Esophagus muscularis mucosa (tissue), 4 donors: ENCODE measurements at regions not wholly inside any gene's neighbourhood (a gene's known extent, or its start where the extent isn't known, plus 50 kb on each side); places are given as distances from the start of the nearest gene placed in this dataset.
A peak's percentile ranks its signal among the peaks of the same experiment; 100 is the strongest.

Source experiments
- DNase-seq: peaks from one replicate; pipeline ENCODE4 v3.0.0-alpha.2; 2017; ENCODE audit errors: extremely low spot score
- H3K27ac ChIP-seq, 4 donors: fragments of 200-600 bp; sonication (generic); replicated peaks in 1 of 4; 1 replicate in 3 of 4; 2 replicates in 1 of 4; pipeline ENCODE4 v1.5.1; 2016 to 2019; ENCODE audit warnings: mild to moderate bottlenecking in 1 of 4
- H3K27me3 ChIP-seq, 4 donors: fragments of 200-600 bp; sonication (generic); one replicate each; pipeline versions ENCODE4 v1.5.1 to v1.6.0; 2016 to 2019
- H3K36me3 ChIP-seq, 4 donors: fragments of 200-600 bp; sonication (generic); one replicate each; pipeline ENCODE4 v1.5.1; 2016 to 2019
- H3K4me1 ChIP-seq, 4 donors: fragments of 200-600 bp; sonication (generic); one replicate each; pipeline ENCODE4 v1.5.1; 2016 to 2019
- H3K4me3 ChIP-seq, 4 donors: fragments of 200-600 bp; sonication (generic); 1 replicate in 2 of 4; 2 replicates in 2 of 4; pipeline ENCODE4 v1.5.1; 2016 to 2019; ENCODE audit warnings: mild to moderate bottlenecking in 4 of 4, moderate library complexity in 1 of 4
- H3K9me3 ChIP-seq, 4 donors: fragments of 200-600 bp; sonication (generic); 1 replicate in 3 of 4; 2 replicates in 1 of 4; pipeline ENCODE4 v1.5.1; 2016 to 2019
- EP300 ChIP-seq: sonication (generic); formaldehyde crosslinking; IDR thresholded peaks from one replicate; pipeline ENCODE4 v1.6.1; 2017; ENCODE audit warnings: antibody characterized with exemption
- POLR2A ChIP-seq: fragments of 450-650 bp; IDR thresholded peaks from one replicate; pipeline ENCODE4 v1.6.1; 2017; ENCODE audit warnings: antibody characterized with exemption, moderate library complexity, mild to moderate bottlenecking, low read depth
- POLR2AphosphoS5 ChIP-seq, 2 donors: sonication (generic); formaldehyde crosslinking; IDR thresholded peaks; one replicate each; pipeline ENCODE4 v1.6.1; 2017; ENCODE audit warnings: antibody characterized with exemption in 2 of 2
- WGBS: methylation state at CpG from one replicate; pipeline ENCODE4 v1.1.5; 2018; 5-methylcytosine and 5-hydroxymethylcytosine counted together
- intact Hi-C: fragments of 100-400 bp; cut with DNase I; formaldehyde crosslinking; loops from one replicate; pipeline ENCODE4 v1.15.1; 2023
- TF ChIP-seq, protein P1 (sequence below), 3 experiments: fragments of 200-600 bp in 2 of 3; fragments of 450-650 bp in 1 of 3; sonication (generic) in 2 of 3; IDR thresholded peaks; one replicate each; pipeline ENCODE4 v1.5.1; 2017 to 2019; ENCODE audit warnings: antibody characterized with exemption in 3 of 3, mild to moderate bottlenecking in 2 of 3, moderate library complexity in 1 of 3

DNA sequence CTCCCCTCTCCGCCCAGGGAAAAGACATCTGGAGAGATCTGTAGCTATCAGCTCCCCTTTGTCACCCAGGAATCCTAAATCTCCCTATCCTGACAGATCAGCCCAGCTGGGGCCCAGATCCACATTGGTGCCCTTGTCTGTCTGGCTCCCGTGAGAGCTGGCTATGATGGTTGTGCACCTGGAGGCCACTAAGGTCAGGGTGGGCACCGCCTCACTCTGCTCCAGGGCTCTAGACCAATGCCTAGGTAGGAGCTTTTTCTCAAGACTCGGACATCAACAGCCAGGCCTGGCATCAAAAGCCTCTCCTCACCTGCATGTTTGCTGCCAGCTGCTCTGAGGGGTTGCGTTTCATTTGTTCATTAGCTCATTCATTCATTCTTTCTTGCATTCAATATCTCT is 142.7 kb downstream of the SMAD6 start:
- no peak for DNase-seq
- no peaks in the 10 kb centered on the region for H3K36me3 ChIP-seq
- no peak overlapping the region for H3K4me3 ChIP-seq
- TF ChIP-seq POLR2A (no peak), EP300 (no peak), POLR2AphosphoS5 (IDR thresholded peaks at IDR 0.05) (no peak)
- TF ChIP-seq, protein P1, sequence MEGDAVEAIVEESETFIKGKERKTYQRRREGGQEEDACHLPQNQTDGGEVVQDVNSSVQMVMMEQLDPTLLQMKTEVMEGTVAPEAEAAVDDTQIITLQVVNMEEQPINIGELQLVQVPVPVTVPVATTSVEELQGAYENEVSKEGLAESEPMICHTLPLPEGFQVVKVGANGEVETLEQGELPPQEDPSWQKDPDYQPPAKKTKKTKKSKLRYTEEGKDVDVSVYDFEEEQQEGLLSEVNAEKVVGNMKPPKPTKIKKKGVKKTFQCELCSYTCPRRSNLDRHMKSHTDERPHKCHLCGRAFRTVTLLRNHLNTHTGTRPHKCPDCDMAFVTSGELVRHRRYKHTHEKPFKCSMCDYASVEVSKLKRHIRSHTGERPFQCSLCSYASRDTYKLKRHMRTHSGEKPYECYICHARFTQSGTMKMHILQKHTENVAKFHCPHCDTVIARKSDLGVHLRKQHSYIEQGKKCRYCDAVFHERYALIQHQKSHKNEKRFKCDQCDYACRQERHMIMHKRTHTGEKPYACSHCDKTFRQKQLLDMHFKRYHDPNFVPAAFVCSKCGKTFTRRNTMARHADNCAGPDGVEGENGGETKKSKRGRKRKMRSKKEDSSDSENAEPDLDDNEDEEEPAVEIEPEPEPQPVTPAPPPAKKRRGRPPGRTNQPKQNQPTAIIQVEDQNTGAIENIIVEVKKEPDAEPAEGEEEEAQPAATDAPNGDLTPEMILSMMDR (IDR thresholded peaks at IDR 0.05) = no peak
- H3K27ac ChIP-seq = peak overlapping the region in 1 of 4 donors; percentile 92
- peaks cover 30 to 46% (median 34%) of the 10 kb centered on the region in 4 donors for H3K4me1 ChIP-seq
- H3K27me3 ChIP-seq = no peaks in the 10 kb centered on the region
- intact Hi-C loops = loop anchor here (5.0 kb wide), 1 partner anchor 42 kb away; no protein-coding TSS in a partner anchor
- no peaks in the 10 kb centered on the region for H3K9me3 ChIP-seq
- WGBS = 95% methylated on average over 5 of the region's 5 CpGs

DNA sequence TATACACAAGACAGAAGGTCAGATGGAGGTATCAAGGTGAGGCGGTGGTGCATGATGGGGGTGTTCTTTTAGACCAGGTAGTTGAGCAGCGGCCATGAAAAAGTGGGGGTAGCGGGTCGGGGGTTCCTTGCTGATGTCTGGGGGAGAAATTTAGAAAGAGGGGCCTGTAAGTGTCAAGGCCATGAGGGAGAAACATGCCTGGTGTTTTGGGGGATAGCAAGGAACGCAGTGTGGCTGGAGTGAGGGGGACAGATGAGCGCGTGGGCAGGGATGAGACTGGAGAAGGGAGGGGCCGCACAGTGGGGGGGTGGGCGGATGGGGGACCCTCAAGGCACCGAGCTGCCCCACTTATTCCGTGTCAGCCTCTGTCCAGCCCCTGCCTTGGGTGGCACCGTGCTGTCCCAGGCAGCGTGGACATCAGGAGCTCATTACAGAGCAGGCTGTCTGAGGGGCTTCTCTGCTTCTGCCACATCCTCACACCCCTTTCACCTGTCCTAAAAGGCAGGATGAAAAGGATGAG is 143.3 kb downstream of the SMAD6 start:
- Histone ChIP-seq H3K27ac (peak overlapping the region in 1 of 4 donors; percentile 23), H3K4me3 (no peak overlapping the region), H3K27me3 (no peaks in the 10 kb centered on the region), H3K9me3 (no peaks in the 10 kb centered on the region), H3K36me3 (no peaks in the 10 kb centered on the region), H3K4me1 (peaks cover 36 to 49% (median 40%) of the 10 kb centered on the region in 4 donors)
- no peak for DNase-seq
- intact Hi-C loops = no loop called here
- TF ChIP-seq EP300 (no peak), POLR2AphosphoS5 (IDR thresholded peaks at IDR 0.05) (no peak), POLR2A (no peak)
- TF ChIP-seq, protein P1 (IDR thresholded peaks at IDR 0.05) = no peak
- 86% methylated on average over 11 of the region's 13 CpGs for WGBS

DNA sequence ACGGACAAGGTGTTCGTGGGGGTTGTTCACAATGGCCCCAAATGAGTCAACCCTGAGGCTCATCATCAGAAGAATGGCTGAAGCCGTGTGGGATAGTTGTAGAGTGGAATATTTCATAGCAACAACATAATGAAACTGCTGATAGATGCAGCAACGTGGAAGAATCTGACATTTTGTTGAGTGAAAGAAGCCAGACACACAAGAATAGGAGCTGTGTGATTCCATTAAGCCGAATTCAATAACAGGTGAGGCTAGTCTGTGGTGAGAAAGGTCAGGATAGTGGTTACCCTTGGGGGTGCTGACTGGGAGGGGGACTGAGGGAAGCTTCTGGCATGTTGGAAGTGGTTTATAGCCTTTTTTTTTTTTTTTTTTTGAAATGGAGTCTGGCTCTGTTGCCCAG is 144.0 kb downstream of the SMAD6 start:
- H3K27me3 ChIP-seq = no peaks in the 10 kb centered on the region
- TF ChIP-seq POLR2A (no peak), EP300 (no peak), POLR2AphosphoS5 (IDR thresholded peaks at IDR 0.05) (no peak)
- TF ChIP-seq, protein P1 (IDR thresholded peaks at IDR 0.05) = no peak
- H3K36me3 ChIP-seq = no peaks in the 10 kb centered on the region
- H3K27ac ChIP-seq = peak overlapping the region in 1 of 4 donors; percentile 23
- H3K4me1 ChIP-seq = peaks cover 36 to 54% (median 41%) of the 10 kb centered on the region in 4 donors
- no peak overlapping the region for H3K4me3 ChIP-seq
- DNase-seq = no peak
- intact Hi-C loops = no loop called here
- no peaks in the 10 kb centered on the region for H3K9me3 ChIP-seq
- 69% methylated on average over 5 of the region's 5 CpGs for WGBS

DNA sequence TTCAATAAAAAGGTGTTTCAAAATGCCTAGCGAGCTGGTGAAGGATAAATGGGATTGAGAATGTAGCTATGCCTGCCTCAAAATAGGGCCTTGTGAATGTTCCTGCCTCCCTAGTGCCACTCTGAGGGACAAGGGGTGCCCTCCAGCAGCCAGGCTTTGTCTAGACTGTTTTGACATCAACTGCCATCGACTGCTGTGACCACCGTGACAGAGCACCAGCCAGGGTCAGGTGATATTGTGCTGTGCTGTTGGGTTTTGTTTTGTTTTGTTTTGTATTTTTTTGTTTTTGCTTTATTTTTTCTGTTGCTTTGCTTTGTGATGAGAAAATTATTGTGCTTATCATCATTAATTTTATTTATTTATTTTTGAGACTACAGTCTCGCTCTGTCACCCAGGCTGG is 144.8 kb downstream of the SMAD6 start:
- no peak for DNase-seq
- TF ChIP-seq POLR2AphosphoS5 (IDR thresholded peaks at IDR 0.05) (no peak), EP300 (no peak)
- Histone ChIP-seq H3K36me3 (no peaks in the 10 kb centered on the region), H3K9me3 (no peaks in the 10 kb centered on the region), H3K4me1 (peaks cover 34 to 54% (median 41%) of the 10 kb centered on the region in 4 donors), H3K27ac (no peak overlapping the region), H3K27me3 (no peaks in the 10 kb centered on the region), H3K4me3 (no peak overlapping the region)
- 90% methylated on average over 4 of the region's 4 CpGs for WGBS
- intact Hi-C loops = no loop called here

DNA sequence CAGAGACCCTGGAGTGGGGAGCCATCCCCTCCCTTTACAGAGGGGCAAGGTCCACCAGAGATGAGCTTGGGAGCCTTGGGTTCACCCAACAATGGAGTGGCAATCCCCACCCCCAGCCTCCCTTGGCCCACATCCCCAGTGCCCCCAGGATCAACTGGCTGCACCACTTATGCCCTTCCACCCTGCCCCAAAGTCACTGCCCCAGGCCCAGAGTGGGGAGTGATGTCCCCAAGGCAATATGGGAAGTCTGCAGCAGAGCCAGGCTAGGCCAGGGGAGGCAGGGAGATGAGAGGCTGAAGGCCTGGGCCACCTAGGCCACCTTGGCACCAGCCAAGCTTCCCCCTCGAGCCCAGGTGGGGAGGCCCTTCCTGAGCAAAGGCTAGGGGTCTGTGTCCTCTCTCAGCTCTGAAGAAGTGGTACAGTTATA is 145.5 kb downstream of the SMAD6 start:
- peaks cover 32 to 49% (median 38%) of the 10 kb centered on the region in 4 donors for H3K4me1 ChIP-seq

More for the DNA sequence above, 145.5 kb downstream of the SMAD6 start:
- H3K27me3 ChIP-seq = no peaks in the 10 kb centered on the region
- no peak overlapping the region for H3K4me3 ChIP-seq
- intact Hi-C loops = no loop called here
- 80% methylated on average over 1 of the region's 1 CpG for WGBS
- no peak overlapping the region for H3K27ac ChIP-seq
- no peak for TF ChIP-seq EP300
- no peak for TF ChIP-seq POLR2A
- no peak for TF ChIP-seq POLR2AphosphoS5 (IDR thresholded peaks at IDR 0.05)
- TF ChIP-seq, protein P1 (IDR thresholded peaks at IDR 0.05) = no peak
- no peaks in the 10 kb centered on the region for H3K9me3 ChIP-seq
- no peak for DNase-seq
- no peaks in the 10 kb centered on the region for H3K36me3 ChIP-seq
